Suppressor macrophage treated with lipopolysaccharide for 1 hour (primary cell): ENCODE measurements at regions not wholly inside any gene's neighbourhood (a gene's known extent, or its start where the extent isn't known, plus 50 kb on each side); places are given as distances from the start of the nearest gene placed in this dataset.
"Not testable (repeated sequence)": the region's sequence is repeated elsewhere in the genome, so short reads cannot be mapped to it uniquely, and the experiment has no call there.

ENCODE experiments used
- DNase-seq, 3 donors: peaks; one replicate each; pipeline ENCODE4 v3.0.0-alpha.2; 2020 to 2022

GRCh38 chr13:60887711-60888110, 490.7 kb downstream of the TDRD3 start:
- DNase-seq, result no peak

GRCh38 chr13:60881507-60881906, 484.5 kb downstream of the TDRD3 start:
- no peak for DNase-seq

- DNase-seq, result no peak
These were observed 476.1 kb downstream of the TDRD3 start for GRCh38 chr13:60873116-60873515.

GRCh38 chr13:60869941-60870613, 473.1 kb downstream of the TDRD3 start:
- no peak for DNase-seq

GRCh38 chr13:60869225-60869624, 472.2 kb downstream of the TDRD3 start:
- DNase-seq, result no peak

- DNase-seq, result no peak
These were observed 465.0 kb downstream of the TDRD3 start for GRCh38 chr13:60862036-60862435.

- DNase-seq, result no peak
These were observed 460.7 kb downstream of the TDRD3 start for GRCh38 chr13:60857698-60858097.

- no peak for DNase-seq
These were observed 455.9 kb downstream of the TDRD3 start for GRCh38 chr13:60852886-60853285.

GRCh38 chr13:60851378-60851777, 454.4 kb downstream of the TDRD3 start:
- no peak for DNase-seq

GRCh38 chr13:60850526-60850925, 453.5 kb downstream of the TDRD3 start:
- DNase-seq, result no peak

GRCh38 chr13:60838581-60838980, 441.6 kb downstream of the TDRD3 start:
- no peak for DNase-seq

GRCh38 chr13:60837806-60838205, 440.8 kb downstream of the TDRD3 start:
- DNase-seq, result no peak

- DNase-seq, result no peak
These were observed 439.8 kb downstream of the TDRD3 start for GRCh38 chr13:60836821-60837220.

- DNase-seq, result no peak
These were observed 414.6 kb downstream of the TDRD3 start for GRCh38 chr13:60811581-60811980.

- not testable (repeated sequence) for DNase-seq
These were observed 408.6 kb downstream of the TDRD3 start for GRCh38 chr13:60805640-60806039.

GRCh38 chr13:60798503-60798902, 401.5 kb downstream of the TDRD3 start:
- DNase-seq, result no peak

- DNase-seq, result no peak
These were observed 400.1 kb downstream of the TDRD3 start for GRCh38 chr13:60797112-60797511.

- DNase-seq, result no peak
These were observed 397.7 kb downstream of the TDRD3 start for GRCh38 chr13:60794751-60795150.

- DNase-seq, result no peak
These were observed 393.6 kb downstream of the TDRD3 start for GRCh38 chr13:60790620-60791019.

- DNase-seq, result no peak
These were observed 391.3 kb downstream of the TDRD3 start for GRCh38 chr13:60788156-60788829.

GRCh38 chr13:60787083-60787482, 390.1 kb downstream of the TDRD3 start:
- DNase-seq, result no peak

- no peak for DNase-seq
These were observed 375.7 kb downstream of the TDRD3 start for GRCh38 chr13:60772726-60773125.

GRCh38 chr13:60765700-60766411, 368.8 kb downstream of the TDRD3 start:
- no peak for DNase-seq

GRCh38 chr13:60759499-60759898, 362.5 kb downstream of the TDRD3 start:
- DNase-seq, result no peak
